GM12878 (cell line): ENCODE measurements at regions not wholly inside any gene's neighbourhood (a gene's known extent, or its start where the extent isn't known, plus 50 kb on each side); places are given as distances from the start of the nearest gene placed in this dataset.
A peak's percentile ranks its signal among the peaks of the same experiment; 100 is the strongest.

ENCODE experiments used
- ATAC-seq: fragments of 200-7000 bp; cut with Tn5 transposase; 3 replicates; pipeline ENCODE4 v1.9.1; 2020; ENCODE audit warnings: mild to moderate bottlenecking, moderate library complexity
- BruUV-seq: library from RNA; stranded (reverse); fragments of 400-500 nt; replicated peaks from 2 replicates; lab custom pipeline; 2021; lab: Mats Ljungman, UMichigan
- CTCF ChIA-PET: fragments of 300-600 bp; sonication (Branson Sonifier 250); formaldehyde crosslinking; extraction: SDS; loops from one replicate; lab custom pipeline; 2021; ENCODE audit warnings: inconsistent platforms; lab: Yijun Ruan, JAX
- POLR2A ChIA-PET: fragments of 350-600 bp; formaldehyde crosslinking; extraction: SDS; loops from one replicate; lab custom pipeline; 2021; ENCODE audit warnings: inconsistent platforms; lab: Charles Lee
- RAD21 ChIA-PET: fragments of 300-600 bp; sonication (Branson Sonifier 250); formaldehyde crosslinking; loops from one replicate; lab custom pipeline; 2023; ENCODE audit warnings: antibody characterized with exemption; ENCODE audit not compliant: unreplicated experiment; lab: Charles Lee
- SMC1A ChIA-PET: fragments of 300-600 bp; sonication (Branson Sonifier 250); formaldehyde crosslinking; loops from one replicate; lab custom pipeline; 2023; ENCODE audit not compliant: unreplicated experiment, uncharacterized antibody; lab: Charles Lee
- DNase-seq: peaks from one replicate; pipeline ENCODE4 v3.0.0-alpha.2; 2011; ENCODE audit warnings: low read depth, low spot score
- FAIRE-seq: peaks from 3 replicates; lab custom pipeline; 2011; peaks lifted over from hg19 to GRCh38; lab: Jason Lieb, UNC
- H2AFZ ChIP-seq: 2 replicates; pipeline ENCODE4 v1.6.0; 2011; ENCODE audit warnings: low read depth, low read length, control low read depth; ENCODE audit not compliant: control insufficient read depth
- H3K27ac ChIP-seq: 2 replicates; pipeline ENCODE4 v1.5.1; 2011; ENCODE audit warnings: control low read depth; ENCODE audit not compliant: control insufficient read depth, insufficient read depth
- H3K27me3 ChIP-seq, 2 experiments: replicated peaks in 1 of 2; 2 replicates each; pipeline versions ENCODE4 v1.6.0 to v1.6.1; 2011; ENCODE audit warnings: low read length in 1 of 2; ENCODE audit not compliant: control insufficient read depth in 2 of 2, insufficient read depth in 2 of 2
- H3K36me3 ChIP-seq, 2 experiments: 2 replicates each; pipeline ENCODE4 v1.5.1; 2011; ENCODE audit warnings: low read length in 1 of 2; ENCODE audit not compliant: control insufficient read depth in 2 of 2, insufficient read depth in 2 of 2
- H3K4me1 ChIP-seq: 2 replicates; pipeline ENCODE4 v1.6.1; 2011; ENCODE audit warnings: mild to moderate bottlenecking, low read length, moderate library complexity, mixed read lengths; ENCODE audit not compliant: control insufficient read depth, insufficient read depth
- H3K4me2 ChIP-seq: 2 replicates; pipeline ENCODE4 v1.6.0; 2011; ENCODE audit warnings: control low read depth; ENCODE audit not compliant: control insufficient read depth, insufficient read depth
- H3K4me3 ChIP-seq: fragments of 200-600 bp; sonication (generic); 2 replicates; pipeline ENCODE4 v1.5.1; 2016
- H3K79me2 ChIP-seq: 2 replicates; pipeline ENCODE4 v1.6.0; 2011; ENCODE audit warnings: low read length; ENCODE audit not compliant: control insufficient read depth, insufficient read depth
- H3K9ac ChIP-seq: 2 replicates; pipeline ENCODE4 v1.8.0; 2011; ENCODE audit warnings: low read length, control low read depth, mixed read lengths; ENCODE audit not compliant: control insufficient read depth, insufficient read depth
- H3K9me3 ChIP-seq: replicated peaks from 3 replicates; pipeline ENCODE4 v1.5.1; 2011; ENCODE audit warnings: mild to moderate bottlenecking, low read length; ENCODE audit not compliant: control insufficient read depth, insufficient read depth
- H4K20me1 ChIP-seq: 2 replicates; pipeline ENCODE4 v1.6.0; 2011; ENCODE audit not compliant: control insufficient read depth, insufficient read depth
- BCL11A ChIP-seq: IDR thresholded peaks from 2 replicates; pipeline ENCODE4 v1.6.1; 2011; ENCODE audit warnings: low read depth, low read length
- CHD2 ChIP-seq: IDR thresholded peaks from 2 replicates; pipeline ENCODE4 v1.6.1; 2011; ENCODE audit warnings: low read depth, low read length, improper control_type of control experiment, borderline replicate concordance
- ETV6 ChIP-seq, 2 experiments: fragments of 450-650 bp in 1 of 2; IDR thresholded peaks in 1 of 2; conservative IDR thresholded peaks in 1 of 2; 2 replicates each; pipeline ENCODE4 v1.6.1; 2014; ENCODE audit warnings: antibody characterized with exemption in 1 of 2, borderline replicate concordance in 1 of 2, low read depth in 1 of 2, mild to moderate bottlenecking in 1 of 2, moderate library complexity in 1 of 2
- IKZF1 ChIP-seq: fragments of 450-650 bp; conservative IDR thresholded peaks from 2 replicates; pipeline ENCODE4 v1.6.1; 2017; ENCODE audit warnings: antibody characterized with exemption, mild to moderate bottlenecking
- LARP7 ChIP-seq: fragments of 450-650 bp; IDR thresholded peaks from 2 replicates; pipeline ENCODE4 v1.6.1; 2017; ENCODE audit warnings: mild to moderate bottlenecking
- MEF2B ChIP-seq: fragments of 450-650 bp; IDR thresholded peaks from 2 replicates; pipeline ENCODE4 v1.6.1; 2018; ENCODE audit warnings: mild to moderate bottlenecking, moderate library complexity; ENCODE audit not compliant: partially characterized antibody, poor library complexity, severe bottlenecking
- MTA3 ChIP-seq: IDR thresholded peaks from 2 replicates; pipeline ENCODE4 v1.6.1; 2012; ENCODE audit warnings: low read length, inconsistent platforms, borderline replicate concordance
- NFXL1 ChIP-seq: fragments of 450-650 bp; IDR thresholded peaks from 2 replicates; pipeline ENCODE4 v1.6.1; 2017; ENCODE audit warnings: antibody characterized with exemption, mild to moderate bottlenecking, borderline replicate concordance
- PML ChIP-seq: IDR thresholded peaks from 2 replicates; pipeline ENCODE4 v1.6.1; 2012; ENCODE audit warnings: low read length, inconsistent platforms
- POLR2A ChIP-seq: IDR thresholded peaks from 2 replicates; pipeline ENCODE4 v1.6.1; 2011; ENCODE audit warnings: low read depth, mild to moderate bottlenecking, low read length
- RAD51 ChIP-seq: fragments of 450-650 bp; IDR thresholded peaks from 2 replicates; pipeline ENCODE4 v1.6.1; 2016; ENCODE audit warnings: moderate library complexity, mild to moderate bottlenecking, inconsistent platforms
- RCOR1 ChIP-seq: conservative IDR thresholded peaks from 2 replicates; pipeline ENCODE4 v1.6.1; 2012; ENCODE audit warnings: low read depth, low read length, improper control_type of control experiment
- RELA ChIP-seq: fragments of 450-650 bp; IDR thresholded peaks from 2 replicates; pipeline ENCODE4 v1.8.0; 2014; ENCODE audit warnings: borderline replicate concordance; ENCODE audit not compliant: partially characterized antibody
- SMAD1 ChIP-seq: fragments of 450-650 bp; IDR thresholded peaks from 2 replicates; pipeline ENCODE4 v1.6.1; 2018; ENCODE audit warnings: mild to moderate bottlenecking, low read depth; ENCODE audit not compliant: partially characterized antibody
- SMARCA5 ChIP-seq: fragments of 450-650 bp; IDR thresholded peaks from 2 replicates; pipeline ENCODE4 v1.6.1; 2017; ENCODE audit warnings: mild to moderate bottlenecking
- TCF7 ChIP-seq: IDR thresholded peaks from 2 replicates; pipeline ENCODE4 v1.6.1; 2014; ENCODE audit warnings: antibody characterized with exemption, borderline replicate concordance
- ZNF24 ChIP-seq: fragments of 450-650 bp; IDR thresholded peaks from 2 replicates; pipeline ENCODE4 v1.6.1; 2017; ENCODE audit warnings: antibody characterized with exemption, mild to moderate bottlenecking
- WGBS: methylation state at CpG from one replicate; pipeline ENCODE4 v1.1.6; 2016; ENCODE audit warnings: low lambda C conversion rate; ENCODE audit not compliant: insufficient replicate concordance, insufficient coverage; ENCODE audit errors: missing lambda C conversion rate; 5-methylcytosine and 5-hydroxymethylcytosine counted together
- in situ Hi-C: fragments of 300-500 bp; cut with MboI; formaldehyde crosslinking; loops from 9 replicates; pipeline ENCODE4 v1.14.3; 2018; ENCODE audit warnings: mixed read lengths
- intact Hi-C: fragments of 100-400 bp; cut with micrococcal nuclease; formaldehyde crosslinking; loops from one replicate; pipeline ENCODE4 v1.14.2; 2022; ENCODE audit not compliant: unreplicated experiment
- TF ChIP-seq, protein P1 (sequence below): IDR thresholded peaks from 2 replicates; pipeline ENCODE4 v1.6.1; 2012; ENCODE audit warnings: low read depth, low read length, improper control_type of control experiment
- TF ChIP-seq, protein P2 (sequence below): IDR thresholded peaks from 2 replicates; pipeline ENCODE4 v1.6.1; 2012; ENCODE audit warnings: low read depth, low read length, improper control_type of control experiment
- TF ChIP-seq, protein P3 (sequence below): fragments of 450-650 bp; IDR thresholded peaks from 2 replicates; pipeline ENCODE4 v1.6.1; 2017; ENCODE audit warnings: mild to moderate bottlenecking, low read depth, inconsistent platforms; ENCODE audit not compliant: poor library complexity, severe bottlenecking

DNA sequence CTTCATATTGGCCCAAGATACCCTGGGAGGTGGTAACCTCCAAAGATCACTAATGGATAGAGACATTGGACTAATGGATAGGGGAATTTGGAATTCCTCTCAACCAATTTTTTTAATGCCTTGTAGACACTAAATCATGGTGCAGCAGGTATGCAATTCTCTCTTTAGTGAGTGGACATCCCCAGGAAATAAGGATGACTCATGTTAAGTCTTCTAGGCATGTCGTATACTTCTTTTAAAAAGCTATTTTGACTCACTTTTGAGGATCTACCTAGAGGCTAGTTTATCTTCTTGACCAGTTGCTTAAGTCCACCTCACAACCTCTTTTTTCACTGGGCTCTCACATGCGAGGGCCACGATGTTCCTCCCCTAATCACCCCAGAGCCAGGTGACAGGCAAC lies 211.6 kb upstream of the CDH12 start:
- no peak overlapping the region for H3K4me2 ChIP-seq
- no peak overlapping the region for H3K4me3 ChIP-seq
- no peaks in the 10 kb centered on the region for H3K4me1 ChIP-seq
- no peaks in the 10 kb centered on the region for H3K79me2 ChIP-seq
- TF ChIP-seq POLR2A (no peak), CHD2 (no peak), MTA3 (no peak), NFXL1 (no peak), BCL11A (no peak), ETV6 (conservative IDR thresholded peaks at IDR 0.05 in 1 of 2, IDR thresholded peaks at IDR 0.05 in 1 of 2; ENCODE audit: borderline replicate concordance in 1 of 2, low read depth in 1 of 2) (no peak), MEF2B (no peak), RELA (no peak), TCF7 (no peak), IKZF1 (no peak), SMARCA5 (no peak), LARP7 (no peak), SMAD1 (no peak), ZNF24 (no peak), PML (no peak), RCOR1 (no peak), RAD51 (no peak)
- TF ChIP-seq, protein P1, sequence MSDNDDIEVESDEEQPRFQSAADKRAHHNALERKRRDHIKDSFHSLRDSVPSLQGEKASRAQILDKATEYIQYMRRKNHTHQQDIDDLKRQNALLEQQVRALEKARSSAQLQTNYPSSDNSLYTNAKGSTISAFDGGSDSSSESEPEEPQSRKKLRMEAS = no peak
- TF ChIP-seq, protein P2, sequence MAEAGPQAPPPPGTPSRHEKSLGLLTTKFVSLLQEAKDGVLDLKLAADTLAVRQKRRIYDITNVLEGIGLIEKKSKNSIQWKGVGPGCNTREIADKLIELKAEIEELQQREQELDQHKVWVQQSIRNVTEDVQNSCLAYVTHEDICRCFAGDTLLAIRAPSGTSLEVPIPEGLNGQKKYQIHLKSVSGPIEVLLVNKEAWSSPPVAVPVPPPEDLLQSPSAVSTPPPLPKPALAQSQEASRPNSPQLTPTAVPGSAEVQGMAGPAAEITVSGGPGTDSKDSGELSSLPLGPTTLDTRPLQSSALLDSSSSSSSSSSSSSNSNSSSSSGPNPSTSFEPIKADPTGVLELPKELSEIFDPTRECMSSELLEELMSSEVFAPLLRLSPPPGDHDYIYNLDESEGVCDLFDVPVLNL = no peak
- TF ChIP-seq, protein P3, sequence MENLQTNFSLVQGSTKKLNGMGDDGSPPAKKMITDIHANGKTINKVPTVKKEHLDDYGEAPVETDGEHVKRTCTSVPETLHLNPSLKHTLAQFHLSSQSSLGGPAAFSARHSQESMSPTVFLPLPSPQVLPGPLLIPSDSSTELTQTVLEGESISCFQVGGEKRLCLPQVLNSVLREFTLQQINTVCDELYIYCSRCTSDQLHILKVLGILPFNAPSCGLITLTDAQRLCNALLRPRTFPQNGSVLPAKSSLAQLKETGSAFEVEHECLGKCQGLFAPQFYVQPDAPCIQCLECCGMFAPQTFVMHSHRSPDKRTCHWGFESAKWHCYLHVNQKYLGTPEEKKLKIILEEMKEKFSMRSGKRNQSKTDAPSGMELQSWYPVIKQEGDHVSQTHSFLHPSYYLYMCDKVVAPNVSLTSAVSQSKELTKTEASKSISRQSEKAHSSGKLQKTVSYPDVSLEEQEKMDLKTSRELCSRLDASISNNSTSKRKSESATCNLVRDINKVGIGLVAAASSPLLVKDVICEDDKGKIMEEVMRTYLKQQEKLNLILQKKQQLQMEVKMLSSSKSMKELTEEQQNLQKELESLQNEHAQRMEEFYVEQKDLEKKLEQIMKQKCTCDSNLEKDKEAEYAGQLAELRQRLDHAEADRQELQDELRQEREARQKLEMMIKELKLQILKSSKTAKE = no peak
- no peak overlapping the region for H2AFZ ChIP-seq
- no peak overlapping the region for H3K9ac ChIP-seq
- ChIA-PET POLR2A (no interaction called here), CTCF (interaction anchor here (0.8 to 1.6 kb wide), 2 partner anchors 11 to 14 kb away, joined by 3 to 4 read pairs; no protein-coding TSS in a partner anchor), SMC1A (no interaction called here), RAD21 (interaction anchor here (0.6 kb wide), 1 partner anchor 137 kb away, joined by 3 read pairs; no protein-coding TSS in a partner anchor)
- FAIRE-seq (no peak), ATAC-seq (peak; percentile 15; the same call in 1 of the 3 replicates), DNase-seq (no peak)
- no TSS peak for BruUV-seq
- no peaks in the 10 kb centered on the region for H3K36me3 ChIP-seq
- no peaks in the 10 kb centered on the region for H4K20me1 ChIP-seq
- 25% methylated on average over 3 of the region's 3 CpGs for WGBS
- intact Hi-C loops = no loop called here
- no peaks in the 10 kb centered on the region for H3K27me3 ChIP-seq
- no peak overlapping the region for H3K27ac ChIP-seq
- in situ Hi-C loops = no loop called here
- H3K9me3 ChIP-seq = no peaks in the 10 kb centered on the region
